Activated T-cell treated with anti-CD3 and anti-CD28 coated beads, Interleukin-2, amount 50 U/mL, for 24 hours (primary cell): ENCODE measurements at regions not wholly inside any gene's neighbourhood (a gene's known extent, or its start where the extent isn't known, plus 50 kb on each side); places are given as distances from the start of the nearest gene placed in this dataset.

Experiments
- DNase-seq: peaks from one replicate; pipeline ENCODE4 v3.0.0-alpha.2; 2020
- H3K27ac Mint-ChIP-seq: 2 replicates; pipeline ENCODE4 v1.8.0; 2020; ENCODE audit warnings: mild to moderate bottlenecking, mixed read lengths
- H3K27me3 Mint-ChIP-seq: 2 replicates; pipeline ENCODE4 v1.8.0; 2020; ENCODE audit warnings: mixed read lengths
- H3K36me3 Mint-ChIP-seq: 2 replicates; pipeline ENCODE4 v1.8.0; 2020; ENCODE audit warnings: low read depth, mixed read lengths
- H3K4me1 Mint-ChIP-seq: 2 replicates; pipeline ENCODE4 v1.8.0; 2020; ENCODE audit warnings: low read depth, mixed read lengths
- H3K4me3 Mint-ChIP-seq: 2 replicates; pipeline ENCODE4 v1.8.0; 2020; ENCODE audit warnings: mild to moderate bottlenecking, moderate library complexity, mixed read lengths
- H3K9me3 Mint-ChIP-seq: 2 replicates; pipeline ENCODE4 v1.8.0; 2020; ENCODE audit warnings: mixed read lengths

GRCh38 chr3:34376691-34377090 is 578.3 kb downstream of the PDCD6IP start:
- DNase-seq = no peak
- Mint-ChIP-seq H3K4me1 (no peaks in the 10 kb centered on the region), H3K27me3 (no peaks in the 10 kb centered on the region), H3K9me3 (no peaks in the 10 kb centered on the region), H3K36me3 (no peaks in the 10 kb centered on the region), H3K27ac (no peak overlapping the region), H3K4me3 (no peak overlapping the region)

- no peaks in the 10 kb centered on the region for H3K36me3 Mint-ChIP-seq
- no peaks in the 10 kb centered on the region for H3K27me3 Mint-ChIP-seq
- H3K4me3 Mint-ChIP-seq = no peak overlapping the region
- no peaks in the 10 kb centered on the region for H3K4me1 Mint-ChIP-seq
- no peak for DNase-seq
- no peaks in the 10 kb centered on the region for H3K9me3 Mint-ChIP-seq
- no peak overlapping the region for H3K27ac Mint-ChIP-seq
Measured at GRCh38 chr3:34377961-34378360, 579.5 kb downstream of the PDCD6IP start.

GRCh38 chr3:34381243-34381642 is 582.8 kb downstream of the PDCD6IP start:
- Mint-ChIP-seq H3K27me3 (no peaks in the 10 kb centered on the region), H3K9me3 (no peaks in the 10 kb centered on the region), H3K27ac (no peak overlapping the region), H3K4me1 (no peaks in the 10 kb centered on the region), H3K36me3 (no peaks in the 10 kb centered on the region), H3K4me3 (no peak overlapping the region)
- no peak for DNase-seq

GRCh38 chr3:34382859-34383258 is 584.4 kb downstream of the PDCD6IP start:
- Mint-ChIP-seq H3K4me3 (no peak overlapping the region), H3K27ac (no peak overlapping the region), H3K36me3 (no peaks in the 10 kb centered on the region), H3K9me3 (no peaks in the 10 kb centered on the region), H3K27me3 (no peaks in the 10 kb centered on the region), H3K4me1 (no peaks in the 10 kb centered on the region)
- DNase-seq = no peak

- DNase-seq = no peak
- Mint-ChIP-seq H3K9me3 (no peaks in the 10 kb centered on the region), H3K27ac (no peak overlapping the region), H3K27me3 (no peaks in the 10 kb centered on the region), H3K36me3 (no peaks in the 10 kb centered on the region), H3K4me3 (no peak overlapping the region), H3K4me1 (no peaks in the 10 kb centered on the region)
Measured at GRCh38 chr3:34386309-34386708, 587.9 kb downstream of the PDCD6IP start.

GRCh38 chr3:34387826-34388564 is 589.6 kb downstream of the PDCD6IP start:
- no peaks in the 10 kb centered on the region for H3K4me1 Mint-ChIP-seq
- H3K27ac Mint-ChIP-seq = no peak overlapping the region
- H3K4me3 Mint-ChIP-seq = no peak overlapping the region
- H3K27me3 Mint-ChIP-seq = no peaks in the 10 kb centered on the region
- H3K9me3 Mint-ChIP-seq = no peaks in the 10 kb centered on the region
- no peak for DNase-seq
- H3K36me3 Mint-ChIP-seq = no peaks in the 10 kb centered on the region

GRCh38 chr3:34388830-34389229 is 590.4 kb downstream of the PDCD6IP start:
- DNase-seq = no peak
- Mint-ChIP-seq H3K4me1 (no peaks in the 10 kb centered on the region), H3K9me3 (no peaks in the 10 kb centered on the region), H3K27me3 (no peaks in the 10 kb centered on the region), H3K4me3 (no peak overlapping the region), H3K36me3 (no peaks in the 10 kb centered on the region), H3K27ac (no peak overlapping the region)

GRCh38 chr3:34394978-34395748 is 596.7 kb downstream of the PDCD6IP start:
- Mint-ChIP-seq H3K4me3 (no peak overlapping the region), H3K9me3 (peaks cover 12% of the 10 kb centered on the region), H3K27me3 (peaks cover 5% of the 10 kb centered on the region)

GRCh38 chr3:34396288-34396687 is 597.9 kb downstream of the PDCD6IP start:
- peaks cover 5% of the 10 kb centered on the region for H3K27me3 Mint-ChIP-seq
- H3K36me3 Mint-ChIP-seq = no peaks in the 10 kb centered on the region
- no peak overlapping the region for H3K27ac Mint-ChIP-seq
- no peaks in the 10 kb centered on the region for H3K4me1 Mint-ChIP-seq
- peaks cover 14% of the 10 kb centered on the region for H3K9me3 Mint-ChIP-seq
- DNase-seq = no peak
- H3K4me3 Mint-ChIP-seq = no peak overlapping the region

More at GRCh38 chr3:34394978-34395748, 596.7 kb downstream of the PDCD6IP start:
- Mint-ChIP-seq H3K36me3 (no peaks in the 10 kb centered on the region), H3K4me1 (no peaks in the 10 kb centered on the region), H3K27ac (no peak overlapping the region)
- DNase-seq = no peak

- H3K27ac Mint-ChIP-seq = no peak overlapping the region
- peaks cover 5% of the 10 kb centered on the region for H3K27me3 Mint-ChIP-seq
- peaks cover 16% of the 10 kb centered on the region for H3K9me3 Mint-ChIP-seq
- no peak for DNase-seq
- H3K36me3 Mint-ChIP-seq = no peaks in the 10 kb centered on the region
- no peak overlapping the region for H3K4me3 Mint-ChIP-seq
- no peaks in the 10 kb centered on the region for H3K4me1 Mint-ChIP-seq
Measured at GRCh38 chr3:34396956-34397355, 598.5 kb downstream of the PDCD6IP start.

- Mint-ChIP-seq H3K27ac (no peak overlapping the region), H3K9me3 (peaks cover 15% of the 10 kb centered on the region), H3K36me3 (no peaks in the 10 kb centered on the region), H3K27me3 (peaks cover 5% of the 10 kb centered on the region), H3K4me3 (no peak overlapping the region), H3K4me1 (no peaks in the 10 kb centered on the region)
- DNase-seq = no peak
Measured at GRCh38 chr3:34399401-34399800, 601.0 kb downstream of the PDCD6IP start.

GRCh38 chr3:34405159-34405558 is 606.7 kb downstream of the PDCD6IP start:
- no peak for DNase-seq
- Mint-ChIP-seq H3K4me1 (no peaks in the 10 kb centered on the region), H3K9me3 (peaks cover 4% of the 10 kb centered on the region), H3K4me3 (no peak overlapping the region), H3K27ac (no peak overlapping the region), H3K36me3 (no peaks in the 10 kb centered on the region), H3K27me3 (no peaks in the 10 kb centered on the region)

- DNase-seq = no peak
- Mint-ChIP-seq H3K4me1 (no peaks in the 10 kb centered on the region), H3K4me3 (no peak overlapping the region), H3K36me3 (no peaks in the 10 kb centered on the region), H3K27ac (no peak overlapping the region), H3K27me3 (no peaks in the 10 kb centered on the region), H3K9me3 (no peaks in the 10 kb centered on the region)
Measured at GRCh38 chr3:34407281-34407680, 608.9 kb downstream of the PDCD6IP start.

- H3K36me3 Mint-ChIP-seq = no peaks in the 10 kb centered on the region
- H3K4me3 Mint-ChIP-seq = no peak overlapping the region
- no peaks in the 10 kb centered on the region for H3K4me1 Mint-ChIP-seq
- no peaks in the 10 kb centered on the region for H3K27me3 Mint-ChIP-seq
- DNase-seq = no peak
- H3K27ac Mint-ChIP-seq = no peak overlapping the region
- no peaks in the 10 kb centered on the region for H3K9me3 Mint-ChIP-seq
Measured at GRCh38 chr3:34408088-34408487, 609.7 kb downstream of the PDCD6IP start.

GRCh38 chr3:34411596-34411995 is 613.2 kb downstream of the PDCD6IP start:
- Mint-ChIP-seq H3K27me3 (no peaks in the 10 kb centered on the region), H3K4me1 (no peaks in the 10 kb centered on the region), H3K9me3 (no peaks in the 10 kb centered on the region), H3K4me3 (no peak overlapping the region), H3K36me3 (no peaks in the 10 kb centered on the region), H3K27ac (no peak overlapping the region)
- DNase-seq = no peak
